C4-2B (cell line): ENCODE measurements at regions not wholly inside any gene's neighbourhood (a gene's known extent, or its start where the extent isn't known, plus 50 kb on each side); places are given as distances from the start of the nearest gene placed in this dataset.
A peak's percentile ranks its signal among the peaks of the same experiment; 100 is the strongest.

Source experiments
- H3K27ac ChIP-seq: fragments of 450-650 bp; 2 replicates; pipeline ENCODE4 v1.5.1; 2017
- ZFX ChIP-seq: fragments of 450-650 bp; IDR thresholded peaks from 2 replicates; pipeline ENCODE4 v1.6.1; 2017
- TF ChIP-seq, protein P1 (sequence below): fragments of 450-650 bp; conservative IDR thresholded peaks from 2 replicates; pipeline ENCODE4 v1.5.1; 2017; ENCODE audit warnings: mild to moderate bottlenecking

GRCh38 chr2:7792031-7792651 is 874.9 kb downstream of the RNF144A start:
- no peak for TF ChIP-seq ZFX
- TF ChIP-seq, protein P1, sequence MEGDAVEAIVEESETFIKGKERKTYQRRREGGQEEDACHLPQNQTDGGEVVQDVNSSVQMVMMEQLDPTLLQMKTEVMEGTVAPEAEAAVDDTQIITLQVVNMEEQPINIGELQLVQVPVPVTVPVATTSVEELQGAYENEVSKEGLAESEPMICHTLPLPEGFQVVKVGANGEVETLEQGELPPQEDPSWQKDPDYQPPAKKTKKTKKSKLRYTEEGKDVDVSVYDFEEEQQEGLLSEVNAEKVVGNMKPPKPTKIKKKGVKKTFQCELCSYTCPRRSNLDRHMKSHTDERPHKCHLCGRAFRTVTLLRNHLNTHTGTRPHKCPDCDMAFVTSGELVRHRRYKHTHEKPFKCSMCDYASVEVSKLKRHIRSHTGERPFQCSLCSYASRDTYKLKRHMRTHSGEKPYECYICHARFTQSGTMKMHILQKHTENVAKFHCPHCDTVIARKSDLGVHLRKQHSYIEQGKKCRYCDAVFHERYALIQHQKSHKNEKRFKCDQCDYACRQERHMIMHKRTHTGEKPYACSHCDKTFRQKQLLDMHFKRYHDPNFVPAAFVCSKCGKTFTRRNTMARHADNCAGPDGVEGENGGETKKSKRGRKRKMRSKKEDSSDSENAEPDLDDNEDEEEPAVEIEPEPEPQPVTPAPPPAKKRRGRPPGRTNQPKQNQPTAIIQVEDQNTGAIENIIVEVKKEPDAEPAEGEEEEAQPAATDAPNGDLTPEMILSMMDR, result 0 out of 2 replicates have a peak, but pooled peaks have one; percentile 6
- peak overlapping the region; percentile 71 for H3K27ac ChIP-seq

- TF ChIP-seq ZFX, result no peak
- TF ChIP-seq, protein P1, result no peak
- H3K27ac ChIP-seq, result no peak overlapping the region
Measured at GRCh38 chr2:7795778-7796563, 878.8 kb downstream of the RNF144A start.

DNA sequence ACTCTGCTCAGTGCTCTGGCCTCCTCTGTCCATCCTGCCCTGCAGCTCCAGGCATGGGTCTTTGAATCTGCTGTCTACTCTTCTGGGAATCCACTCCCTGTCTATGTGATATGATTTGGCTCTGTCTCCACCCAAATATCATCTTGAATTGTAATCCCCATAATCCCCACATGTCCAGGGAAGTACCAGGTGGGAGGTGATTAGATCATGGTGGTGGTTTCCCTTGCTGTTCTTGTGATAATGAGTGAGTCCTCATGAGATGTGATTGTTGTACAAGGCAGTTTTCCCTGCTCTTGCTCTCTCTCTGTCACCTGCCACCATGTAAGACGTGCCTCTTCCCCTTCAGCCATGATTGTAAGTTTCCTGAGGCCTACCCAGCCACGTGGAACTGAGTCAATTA is 881.8 kb upstream of the ID2 start:
- TF ChIP-seq, protein P1, result no peak
- no peak overlapping the region for H3K27ac ChIP-seq

DNA sequence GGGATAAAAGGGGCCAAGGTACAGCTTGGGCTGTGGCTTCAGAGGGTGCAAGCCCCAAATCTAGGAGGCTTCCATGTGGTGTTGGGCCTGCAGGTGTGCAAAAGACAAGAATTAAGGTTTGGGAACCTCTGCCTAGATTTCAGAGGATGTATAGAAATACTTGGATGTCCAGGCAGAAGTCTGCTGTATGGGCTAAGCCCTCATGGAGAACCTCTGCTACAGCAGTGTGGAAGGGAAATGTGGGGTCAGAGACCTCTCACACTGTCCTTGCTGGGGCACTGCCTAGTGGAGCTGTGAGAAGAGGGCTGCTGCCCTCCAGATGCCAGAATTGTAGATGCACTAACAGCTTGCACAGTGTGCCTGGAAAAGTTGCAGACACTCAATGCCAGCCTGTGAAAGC is 880.6 kb upstream of the ID2 start:
- no peak overlapping the region for H3K27ac ChIP-seq
- TF ChIP-seq, protein P1, result no peak
- TF ChIP-seq ZFX, result no peak

- TF ChIP-seq ZFX, result no peak
- TF ChIP-seq, protein P1, result no peak
- no peak overlapping the region for H3K27ac ChIP-seq
Measured at GRCh38 chr2:7803515-7803914, 878.3 kb upstream of the ID2 start.

GRCh38 chr2:7809640-7810039 is 872.2 kb upstream of the ID2 start:
- H3K27ac ChIP-seq, result no peak overlapping the region
- TF ChIP-seq, protein P1, result peak; percentile 21
- TF ChIP-seq ZFX, result no peak

- TF ChIP-seq, protein P1, result no peak
- no peak for TF ChIP-seq ZFX
- no peak overlapping the region for H3K27ac ChIP-seq
Measured at GRCh38 chr2:7811073-7811472, 870.8 kb upstream of the ID2 start.
